ENCODE measurements at regions not wholly inside any gene's neighbourhood (a gene's known extent, or its start where the extent isn't known, plus 50 kb on each side); places are given as distances from the start of the nearest gene placed in this dataset.

DNA sequence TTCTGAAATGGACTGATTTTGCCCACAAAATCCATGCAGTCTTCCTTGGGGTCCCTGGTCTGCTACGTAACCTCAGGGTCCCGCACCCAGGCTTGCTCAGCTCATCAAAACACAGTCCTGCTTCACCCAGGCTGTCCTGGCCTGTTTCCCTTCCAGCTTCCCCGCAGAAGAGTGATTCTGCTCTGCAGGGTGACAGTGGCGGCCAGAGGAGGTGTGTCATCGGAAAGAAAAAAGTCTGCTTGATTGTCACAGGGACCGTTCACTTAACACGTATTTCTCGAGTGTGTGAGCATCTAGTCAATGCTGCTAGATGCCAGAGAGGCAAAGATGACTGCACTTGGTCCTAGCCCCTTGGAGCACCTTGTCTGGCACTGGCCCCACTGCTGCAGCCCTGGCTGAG lies 50.1 kb upstream of the ABHD2 start:
- H2AK5ac ChIP-seq (ENCODE audit: low read depth, low read length) = no peak overlapping the region
- WGBS, 2 donors (ENCODE audit: extremely low coverage in 2 of 2, insufficient read length in 2 of 2, insufficient replicate concordance in 1 of 2) = no CpG with 5 or more reads among the region's 8 CpGs
- H3K36me3 ChIP-seq (replicated peaks in 1 of 2; ENCODE audit: control insufficient read depth in 2 of 2, insufficient read depth in 2 of 2, low read length in 2 of 2) = no peaks in the 10 kb centered on the region
- H3K27me3 ChIP-seq (ENCODE audit: control insufficient read depth in 3 of 3, insufficient read depth in 3 of 3, low read depth in 1 of 3, low read length in 3 of 3) = peaks cover 0 to 17% (median 0%) of the 10 kb centered on the region in 3 experiments
- H3K4me3 ChIP-seq (ENCODE audit: low read length in 2 of 2) = no peak overlapping the region
- no peaks in the 10 kb centered on the region for H3K79me1 ChIP-seq (ENCODE audit: low read depth, low read length)
- no peaks in the 10 kb centered on the region for H3K4me1 ChIP-seq (ENCODE audit: control insufficient read depth in 2 of 2, insufficient read depth in 1 of 2, low read depth in 1 of 2, low read length in 2 of 2)
- H2BK5ac ChIP-seq (ENCODE audit: low read length) = peak overlapping the region; percentile 14
- no peak overlapping the region for H3K4ac ChIP-seq (ENCODE audit: low read length)
- no peak overlapping the region for H4K8ac ChIP-seq (ENCODE audit: low read depth, low read length)
- H3K18ac ChIP-seq (ENCODE audit: low read length) = peak overlapping the region; percentile 31
- H3K14ac ChIP-seq (ENCODE audit: low read length) = no peak overlapping the region
- H3K23ac ChIP-seq (ENCODE audit: low read depth, low read length, poor library complexity) = peak overlapping the region; percentile 26
- H2BK12ac ChIP-seq (ENCODE audit: low read length) = no peak overlapping the region
- no peak overlapping the region for H3K4me2 ChIP-seq (ENCODE audit: insufficient read depth, low read length, poor library complexity, severe bottlenecking)
- DNase-seq (ENCODE audit: low spot score) = no peak
- H2BK120ac ChIP-seq (ENCODE audit: low read depth, low read length) = no peak overlapping the region
- H4K91ac ChIP-seq (ENCODE audit: low read depth, low read length, poor library complexity) = no peak overlapping the region
- no peak overlapping the region for H2AFZ ChIP-seq (ENCODE audit: low read length)
- H3K9ac ChIP-seq (ENCODE audit: low read depth, low read length, poor library complexity) = peak overlapping the region; percentile 2
- H2BK15ac ChIP-seq (ENCODE audit: low read length) = no peak overlapping the region
- no peaks in the 10 kb centered on the region for H3K9me3 ChIP-seq (replicated peaks in 1 of 2; ENCODE audit: control insufficient read depth in 2 of 2, insufficient read depth in 1 of 2, low read depth in 1 of 2, low read length in 2 of 2)
- no peak overlapping the region for H3K27ac ChIP-seq (replicated peaks; ENCODE audit: low read length)
